ENCODE measurements at regions not wholly inside any gene's neighbourhood (a gene's known extent, or its start where the extent isn't known, plus 50 kb on each side); places are given as distances from the start of the nearest gene placed in this dataset.
"Not testable (repeated sequence)": the region's sequence is repeated elsewhere in the genome, so short reads cannot be mapped to it uniquely, and the experiment has no call there.

DNA sequence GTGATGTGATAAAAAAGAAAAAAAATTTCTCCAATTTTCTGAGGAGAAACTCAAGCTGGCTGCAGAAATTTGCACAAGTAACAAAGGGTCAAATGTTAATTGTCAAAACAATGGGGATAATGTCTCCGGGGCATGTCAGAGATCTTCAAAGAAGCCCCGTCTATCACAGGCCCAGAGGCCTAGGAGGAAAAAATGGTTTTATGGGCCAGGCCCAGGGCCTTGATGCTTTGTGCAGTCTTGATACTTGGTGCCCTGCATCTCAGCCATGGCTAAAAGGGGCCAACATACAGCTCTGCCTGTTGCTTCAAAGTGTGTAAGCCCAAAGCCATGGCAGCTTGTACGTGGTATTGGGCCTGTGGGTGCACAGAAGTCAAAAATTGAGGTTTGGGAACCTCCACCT lies 961.0 kb downstream of the FAM133A start:
- DNase-seq = no peak

DNA sequence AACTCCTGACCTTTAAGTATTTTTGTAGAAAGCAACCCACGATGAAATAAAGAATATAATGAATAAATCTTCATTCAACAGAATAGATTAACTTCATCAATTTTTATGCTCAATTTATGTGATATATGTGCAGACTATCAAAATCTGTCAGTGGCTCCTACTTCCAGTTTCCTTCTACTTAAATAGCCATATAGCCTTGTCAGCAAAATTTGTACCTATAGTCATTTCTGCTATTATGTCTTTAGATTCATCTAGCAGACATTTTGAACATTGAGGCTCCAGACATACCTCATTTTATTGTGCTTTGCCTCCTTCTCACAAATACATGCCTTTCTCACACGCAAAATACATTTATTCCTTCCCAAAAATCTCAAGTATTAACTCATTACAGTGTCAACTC lies 971.7 kb downstream of the FAM133A start:
- no peak for DNase-seq

DNA sequence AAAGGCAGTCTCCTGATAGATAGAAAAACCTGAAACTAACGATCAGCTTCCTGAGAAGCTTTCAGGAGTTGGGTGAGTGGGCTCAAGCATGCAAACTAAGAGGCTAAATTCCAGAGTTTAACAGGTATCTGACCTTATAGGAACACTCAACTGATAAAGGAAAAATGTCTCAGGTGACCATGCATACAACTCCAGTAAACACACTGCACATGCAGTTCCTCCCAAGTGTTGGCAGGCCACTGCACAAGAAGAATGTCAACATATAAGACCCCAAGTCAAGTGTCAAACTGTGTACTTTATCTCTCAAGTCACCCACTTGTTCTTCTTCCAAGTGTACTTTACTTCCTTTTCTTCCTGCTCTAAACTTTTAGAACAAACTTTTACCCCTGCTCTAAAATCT lies 981.2 kb downstream of the FAM133A start:
- DNase-seq = no peak

DNA sequence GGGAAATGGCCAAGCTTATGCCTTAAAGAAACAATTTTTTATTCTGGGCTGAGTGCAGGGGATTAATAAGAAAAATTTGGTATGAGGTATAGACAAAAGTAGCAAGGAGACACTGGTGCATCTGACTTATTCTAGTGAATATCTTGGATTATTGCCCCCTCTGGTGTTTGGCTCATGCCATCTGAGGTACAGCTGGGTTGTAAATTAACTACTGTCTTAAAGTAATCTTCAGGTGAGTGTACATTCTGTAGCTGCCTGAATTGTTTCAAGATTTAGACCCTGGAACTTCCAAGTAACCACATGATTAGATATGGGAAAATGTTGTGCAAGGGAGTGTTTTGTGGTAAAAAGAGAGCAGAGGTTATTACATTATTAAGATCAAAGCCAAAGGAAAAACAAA lies 988.7 kb downstream of the FAM133A start:
- DNase-seq = no peak

DNA sequence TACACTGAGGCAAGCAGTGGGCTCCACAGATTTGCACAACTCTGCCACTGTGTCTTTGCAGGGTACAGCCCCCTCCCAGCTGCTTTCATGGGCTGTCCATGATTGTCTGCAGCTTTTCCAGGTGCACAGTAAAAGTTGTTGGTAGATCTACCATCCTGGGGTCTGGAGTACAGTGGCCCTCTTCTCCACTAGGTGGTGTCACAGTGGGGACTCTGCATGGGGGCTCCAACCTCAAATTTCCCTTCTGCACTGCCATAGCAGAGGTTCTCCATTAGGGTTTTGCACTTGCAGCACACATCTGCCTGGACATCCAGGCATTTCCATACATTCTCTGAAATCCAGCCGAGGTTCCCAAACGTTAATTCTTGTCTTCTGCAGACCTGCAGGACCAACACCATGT lies 1002.3 kb downstream of the FAM133A start:
- no peak for DNase-seq

DNA sequence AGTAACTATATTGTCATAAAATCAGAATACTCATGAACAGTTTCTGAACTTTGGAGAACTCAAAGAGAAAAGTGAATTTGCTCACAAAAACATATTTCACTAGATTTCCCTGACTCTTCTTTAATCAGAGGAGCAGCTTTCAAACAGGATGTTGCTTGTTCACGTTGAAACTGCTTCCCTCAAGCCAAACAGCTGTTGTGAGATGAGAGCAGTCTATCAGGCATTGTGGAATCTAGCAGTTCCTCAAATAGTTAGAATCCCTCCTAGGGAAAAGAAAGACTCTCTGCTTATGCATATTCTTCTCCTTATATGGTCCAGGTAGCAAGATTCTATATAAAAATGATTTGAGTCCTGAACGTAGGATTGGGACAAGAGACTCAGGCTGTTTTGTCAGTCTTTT lies 1012.1 kb downstream of the FAM133A start:
- no peak for DNase-seq

DNA sequence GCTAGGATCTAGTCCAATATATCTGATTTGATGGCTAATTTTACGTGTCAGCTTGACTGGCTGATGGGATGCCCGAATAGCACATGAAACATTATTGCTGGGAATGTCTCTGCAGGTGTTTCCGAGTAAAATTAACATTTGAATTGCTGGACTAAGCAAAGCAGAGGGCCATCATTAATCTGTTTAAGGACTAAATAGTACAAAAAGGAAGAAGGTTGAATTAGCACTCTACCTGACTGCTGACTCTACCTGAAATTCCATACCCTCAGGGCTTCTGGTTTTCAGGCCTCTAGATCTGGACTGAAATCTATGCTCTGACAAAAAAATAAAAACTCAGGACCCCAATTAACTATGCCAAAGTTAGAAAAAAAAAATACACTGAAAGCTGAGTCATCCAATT lies 1021.9 kb downstream of the FAM133A start:
- no peak for DNase-seq

DNA sequence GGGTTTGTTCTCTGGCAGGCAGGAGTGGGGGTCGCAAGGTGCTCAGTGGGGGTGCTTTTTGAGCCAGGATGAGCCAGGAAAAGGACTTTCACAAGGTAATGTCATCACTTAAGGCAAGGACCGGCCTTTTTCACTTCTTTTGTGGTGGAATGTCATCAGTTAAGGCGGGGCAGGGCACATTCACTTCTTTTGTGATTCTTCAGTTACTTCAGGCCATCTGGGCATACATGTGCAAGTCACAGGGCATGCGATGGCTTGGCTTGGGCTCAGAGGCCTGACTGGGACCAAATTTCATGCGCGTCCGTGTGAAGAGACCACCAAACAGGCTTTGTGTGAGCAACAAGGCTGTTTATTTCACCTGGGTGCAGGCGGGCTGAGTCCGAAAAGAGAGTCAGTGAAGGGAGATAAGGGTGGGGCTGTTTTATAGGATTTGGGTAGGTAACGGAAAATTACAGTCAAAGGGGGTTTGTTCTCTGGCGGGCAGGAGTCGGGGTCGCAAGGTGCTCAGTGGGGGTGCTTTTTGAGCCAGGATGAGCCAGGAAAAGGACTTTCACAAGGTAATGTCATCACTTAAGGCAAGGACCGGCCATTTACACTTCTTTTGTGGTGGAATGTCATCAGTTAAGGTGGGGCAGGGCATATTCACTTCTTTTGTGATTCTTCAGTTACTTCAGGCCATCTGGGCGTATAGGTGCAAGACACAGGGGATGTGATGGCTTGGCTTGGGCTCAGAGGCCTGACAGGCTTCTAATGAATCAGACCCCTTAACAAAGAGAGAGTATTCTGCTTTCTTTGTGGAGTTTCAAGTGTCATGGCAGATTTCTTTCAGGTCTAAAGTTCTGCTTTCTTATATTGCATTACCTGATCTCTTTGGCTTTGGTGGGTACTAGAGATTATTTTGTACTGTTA lies 1030.6 kb downstream of the FAM133A start:
- DNase-seq = not testable (repeated sequence)

DNA sequence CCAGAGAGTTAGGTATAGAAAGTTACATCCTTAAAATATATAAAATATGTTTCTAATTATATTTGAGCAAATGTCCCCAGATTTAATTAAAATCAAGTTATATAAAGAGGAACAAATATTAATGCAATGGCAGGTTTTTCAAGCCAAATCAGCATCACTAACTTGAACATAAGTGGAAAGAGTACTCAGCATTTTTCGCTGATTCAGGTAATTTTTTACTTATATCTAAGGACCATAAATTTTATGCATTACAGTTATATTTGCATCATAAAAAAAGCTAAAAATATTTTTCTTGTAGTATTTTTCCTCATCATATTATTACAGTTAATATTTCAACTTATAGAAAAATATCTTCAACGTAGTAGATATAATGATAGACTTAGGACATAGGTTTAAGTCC lies 1047.4 kb downstream of the FAM133A start:
- no peak for DNase-seq

DNA sequence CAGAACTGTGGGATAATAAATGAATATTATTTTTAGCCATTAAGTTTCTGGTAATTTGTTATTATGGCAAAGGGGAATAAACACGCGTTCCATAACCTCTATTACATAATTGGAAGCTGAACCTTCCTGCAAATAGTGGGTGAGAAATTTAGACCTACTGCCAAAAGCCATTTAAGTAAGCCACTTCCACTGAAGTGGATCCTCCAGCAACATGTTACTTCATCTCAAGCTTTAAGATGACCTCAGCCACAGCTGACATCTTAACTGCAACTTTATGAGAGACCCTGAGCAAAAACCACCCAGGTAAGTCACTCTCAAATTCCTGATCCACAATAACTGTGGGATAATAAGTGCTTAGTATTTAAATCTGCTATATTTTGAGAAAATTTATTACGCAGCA lies 1048.6 kb downstream of the FAM133A start:
- DNase-seq = no peak

DNA sequence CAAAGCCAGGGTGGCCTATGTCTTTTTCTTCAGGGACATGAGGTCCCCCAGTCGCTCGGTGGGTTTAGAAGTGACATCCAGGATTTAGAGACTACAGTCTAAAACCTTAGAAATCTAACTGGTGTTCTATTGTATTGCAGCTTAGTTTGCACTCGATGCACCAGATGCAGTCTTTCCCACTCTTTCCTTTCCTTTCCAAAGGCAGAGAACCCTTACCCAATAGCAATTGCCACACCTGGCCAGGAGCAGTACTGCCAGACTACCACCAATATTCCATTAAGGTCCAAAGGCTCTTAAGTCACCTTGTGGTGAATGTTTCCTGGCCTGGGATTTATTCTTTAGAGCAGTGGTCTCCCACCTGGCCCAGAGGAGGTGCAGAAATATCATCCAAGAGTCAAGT lies 1068.8 kb downstream of the FAM133A start:
- DNase-seq = no peak

DNA sequence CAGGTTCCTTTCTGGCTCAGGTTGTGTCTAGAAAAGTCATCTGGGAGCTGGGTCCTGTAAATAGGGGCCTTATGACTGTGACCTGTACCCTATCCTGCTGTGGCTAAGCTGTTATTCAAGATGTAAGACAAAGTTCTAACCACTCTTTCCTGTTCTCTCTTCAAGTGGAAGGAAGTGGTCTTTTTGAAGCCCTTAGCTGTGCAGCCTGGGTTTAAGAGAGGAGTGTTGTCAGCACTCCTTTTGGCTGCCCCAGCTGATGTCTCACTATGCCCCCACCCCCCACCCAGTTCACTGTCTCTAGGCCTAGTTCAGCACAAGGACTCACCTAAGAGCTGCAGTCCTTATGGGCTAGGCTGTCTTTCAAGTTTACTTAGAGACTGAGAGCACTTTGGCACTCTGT lies 1069.5 kb downstream of the FAM133A start:
- no peak for DNase-seq

DNA sequence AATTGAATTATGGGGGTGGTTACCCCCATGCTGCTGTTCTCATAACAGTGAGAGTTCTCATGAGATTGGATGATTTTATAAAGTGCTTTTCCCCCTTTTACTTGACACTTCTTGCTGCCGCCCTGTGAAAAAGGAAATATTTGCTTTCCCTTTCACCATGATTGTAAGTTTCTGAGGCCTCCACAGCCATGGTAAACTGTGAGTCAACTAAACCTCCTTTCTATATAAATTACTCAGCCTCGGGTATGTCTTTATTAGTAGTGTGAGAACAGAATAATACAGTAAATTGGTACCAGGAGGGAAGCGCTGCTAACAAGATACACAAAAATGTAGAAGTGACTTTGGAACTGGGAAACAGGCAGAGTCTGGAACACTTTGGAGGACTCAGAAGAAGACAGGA lies 1070.8 kb downstream of the FAM133A start:
- no peak for DNase-seq

DNA sequence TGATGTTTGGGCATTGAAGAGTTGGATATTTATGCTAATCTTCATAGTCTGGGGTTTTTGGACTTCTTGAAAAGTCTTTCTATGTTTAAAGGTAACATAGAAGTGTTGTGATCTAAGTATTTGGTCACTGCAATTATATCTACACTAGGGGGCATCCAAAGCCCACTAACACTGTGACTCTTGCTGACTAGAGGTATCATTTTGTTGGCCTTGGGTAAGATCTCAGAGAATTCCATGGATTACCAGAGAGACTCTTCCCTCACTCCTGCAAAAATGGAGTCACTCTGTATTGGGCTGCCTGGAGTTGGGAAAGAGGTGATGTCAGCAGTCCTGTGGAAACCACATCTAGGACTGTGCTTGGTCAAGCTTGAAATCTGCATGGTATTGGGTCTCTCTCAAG lies 1077.6 kb downstream of the FAM133A start:
- DNase-seq = no peak

DNA sequence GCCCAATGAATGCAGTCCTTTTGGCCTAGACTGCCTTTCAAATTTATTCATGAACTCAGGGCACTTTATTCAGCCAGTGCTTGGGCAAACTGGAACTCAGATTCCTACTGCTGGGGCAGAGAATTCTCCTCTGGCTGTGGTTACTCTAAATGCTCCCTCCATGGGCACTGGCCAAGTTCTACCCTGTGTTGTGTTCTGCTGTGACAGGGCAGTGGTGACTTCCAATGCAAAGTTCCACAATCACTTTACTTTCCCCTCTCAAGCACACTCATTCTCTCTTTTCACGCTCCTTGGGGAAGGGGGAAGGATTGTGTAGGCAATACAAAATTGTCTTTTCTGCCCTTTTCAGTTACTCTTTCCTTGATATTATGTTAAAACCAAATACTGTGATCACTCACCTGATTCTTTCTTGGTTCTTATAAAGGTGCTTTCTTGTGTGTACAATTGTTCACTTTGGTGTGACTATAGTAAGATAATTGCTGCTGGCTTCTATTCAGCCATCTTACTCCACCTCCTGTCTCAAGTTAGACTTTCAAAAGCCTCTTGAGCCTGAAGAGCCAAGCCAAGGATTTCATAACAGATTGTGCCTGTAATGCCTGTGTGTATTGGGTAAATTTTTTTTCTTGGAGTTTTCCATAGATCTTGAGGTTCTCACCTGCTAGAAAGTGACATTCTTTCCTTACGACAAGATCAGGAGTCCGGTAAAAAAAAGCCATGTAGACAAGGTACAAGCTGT lies 1078.6 kb downstream of the FAM133A start:
- DNase-seq = no peak

DNA sequence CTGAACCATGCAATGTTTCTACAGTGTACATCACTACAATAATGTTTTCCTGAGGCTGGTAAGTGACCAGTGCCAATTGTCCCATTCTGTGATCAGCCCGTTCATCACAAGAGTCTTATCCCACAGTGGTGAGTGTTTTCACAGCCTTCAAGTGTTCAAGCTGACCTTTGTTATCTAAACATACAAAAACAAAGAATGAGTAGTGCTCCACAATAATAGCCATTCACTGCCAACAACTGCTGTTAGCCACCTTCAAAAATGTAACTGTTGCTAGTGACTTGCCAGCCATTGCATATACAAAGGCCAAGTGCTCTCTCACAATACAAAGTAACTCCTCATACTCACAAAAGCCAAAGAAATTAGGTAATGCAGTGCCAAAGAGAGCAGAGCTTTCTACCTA lies 1084.1 kb downstream of the FAM133A start:
- no peak for DNase-seq

DNA sequence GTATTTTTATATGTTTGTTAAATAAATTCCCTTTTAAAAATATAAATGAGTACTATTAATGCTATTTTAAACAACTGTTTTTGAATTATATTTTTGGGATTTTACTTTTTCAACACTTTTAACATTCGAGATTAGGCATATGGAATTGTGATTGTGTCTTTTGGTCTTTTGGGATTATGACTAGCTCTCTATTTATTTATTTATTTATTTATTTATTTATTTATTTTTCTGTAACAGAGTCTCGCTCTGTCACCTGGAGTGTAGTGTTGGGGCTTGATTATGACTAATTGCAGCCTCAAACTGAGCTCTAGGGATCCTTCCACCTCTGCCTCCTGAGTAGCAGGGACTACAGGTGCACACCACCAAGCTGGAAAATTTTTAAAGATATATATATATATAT lies 1101.6 kb downstream of the FAM133A start:
- DNase-seq = no peak

DNA sequence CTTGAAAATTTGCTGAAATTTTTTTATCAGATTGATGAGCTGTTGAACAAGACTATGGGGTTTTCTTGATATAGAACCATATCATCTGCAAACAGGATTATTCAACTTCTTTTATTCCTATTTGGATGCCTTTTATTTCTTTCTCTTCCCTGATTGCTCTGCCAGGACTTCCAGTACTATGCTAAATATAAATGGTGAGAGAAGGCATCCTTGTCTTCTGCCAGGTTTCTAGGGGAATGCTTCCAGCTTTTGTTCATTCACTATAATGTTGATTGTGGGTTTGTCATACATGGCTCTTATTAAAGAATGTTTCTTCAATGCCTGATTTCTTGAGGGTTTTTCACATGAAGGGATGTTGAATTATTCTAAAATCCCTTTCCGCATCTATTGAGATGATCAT lies 1139.5 kb downstream of the FAM133A start:
- DNase-seq = no peak

DNA sequence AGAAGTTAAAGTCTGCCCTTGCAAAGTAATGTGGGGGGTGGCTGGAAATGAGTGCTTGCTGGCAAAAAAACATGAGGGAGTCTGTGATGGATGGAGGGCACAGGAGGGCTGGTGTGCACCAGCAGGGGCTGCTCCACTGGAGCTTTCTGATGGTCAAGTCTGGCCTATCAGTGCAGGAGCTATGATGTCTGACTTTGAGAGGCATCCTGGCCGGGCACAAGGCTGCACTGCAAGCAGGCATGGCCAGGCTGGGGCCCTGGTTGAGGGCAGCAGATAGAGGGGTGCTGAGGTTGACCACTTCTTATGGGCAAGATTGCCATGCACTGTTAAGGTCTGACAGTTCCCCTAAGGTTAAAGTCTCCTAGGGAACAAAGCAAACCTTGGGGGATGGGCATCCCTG lies 1140.2 kb downstream of the FAM133A start:
- no peak for DNase-seq

DNA sequence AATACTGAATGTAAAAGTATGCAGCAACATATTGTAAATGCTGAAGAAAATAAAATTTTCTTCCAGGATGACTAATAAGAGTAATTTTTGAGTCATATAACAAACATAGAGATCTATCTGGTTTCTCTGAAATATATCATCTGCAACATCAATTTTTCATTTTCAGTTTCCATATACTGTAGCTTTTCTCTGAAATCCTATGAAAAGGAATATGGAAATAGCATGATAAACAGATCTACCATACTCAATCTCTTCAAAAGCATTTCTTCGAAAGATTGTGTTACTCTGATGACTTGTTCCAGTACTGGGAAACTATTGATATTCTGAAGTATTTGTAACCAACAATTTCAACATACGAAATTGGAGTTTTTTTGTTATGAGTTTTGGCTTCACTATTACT lies 1156.7 kb downstream of the FAM133A start:
- no peak for DNase-seq

DNA sequence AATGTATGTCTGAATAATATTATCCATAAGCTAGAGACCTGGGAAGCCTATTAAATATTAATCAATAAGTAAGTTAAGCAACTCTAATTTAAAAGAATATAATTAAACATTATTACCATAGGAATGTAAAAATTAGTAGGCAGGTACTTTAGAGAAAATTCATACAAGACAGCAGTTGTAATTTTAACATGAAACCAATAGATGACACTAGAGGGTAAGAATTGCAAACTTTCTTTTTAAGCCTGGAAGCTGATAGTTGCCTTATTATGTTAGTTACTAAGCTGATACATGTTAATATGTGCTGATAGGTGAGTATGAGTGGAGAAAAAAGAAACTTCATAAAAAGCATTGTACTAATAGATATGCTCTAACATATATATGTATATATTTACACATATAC lies 1157.4 kb downstream of the FAM133A start:
- DNase-seq = no peak

DNA sequence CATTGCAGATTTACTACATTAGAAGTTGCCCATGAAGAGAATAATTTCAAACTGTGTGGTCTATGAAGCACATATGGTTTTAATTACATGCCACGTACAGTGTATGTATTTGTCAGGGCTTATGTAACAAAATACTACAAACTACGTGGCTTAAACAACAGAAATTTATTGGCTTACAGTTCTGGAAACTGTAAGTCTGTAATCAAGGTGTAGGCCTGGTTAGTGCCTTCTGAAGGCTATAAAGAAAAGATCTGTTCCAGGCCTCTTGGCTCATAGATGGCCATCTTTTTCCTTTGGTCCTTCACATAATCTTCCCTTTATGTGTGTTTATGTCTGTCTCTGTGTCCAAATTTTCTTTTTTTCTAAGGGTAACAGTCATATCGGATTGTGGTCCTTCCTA lies 1160.2 kb downstream of the FAM133A start:
- DNase-seq = peak; percentile 0

DNA sequence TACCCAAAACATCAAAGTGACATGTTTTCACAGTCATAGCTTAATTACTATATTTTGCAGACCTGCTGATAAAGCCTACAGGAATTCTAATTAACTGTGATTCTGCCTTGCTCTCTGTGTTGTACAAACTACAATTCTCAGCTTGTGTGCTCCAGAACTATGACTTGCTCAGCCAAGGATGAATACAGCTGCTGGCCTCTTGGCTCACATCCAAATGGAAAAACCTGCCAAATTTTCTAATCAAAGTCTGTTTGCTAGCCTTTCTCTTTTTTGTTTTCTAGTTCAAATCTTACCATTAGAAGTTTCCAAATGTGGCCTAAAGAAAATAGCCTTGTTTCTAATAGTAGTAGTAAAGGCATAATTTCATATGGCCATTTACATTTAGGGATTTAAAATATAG lies 1176.8 kb downstream of the FAM133A start:
- no peak for DNase-seq

DNA sequence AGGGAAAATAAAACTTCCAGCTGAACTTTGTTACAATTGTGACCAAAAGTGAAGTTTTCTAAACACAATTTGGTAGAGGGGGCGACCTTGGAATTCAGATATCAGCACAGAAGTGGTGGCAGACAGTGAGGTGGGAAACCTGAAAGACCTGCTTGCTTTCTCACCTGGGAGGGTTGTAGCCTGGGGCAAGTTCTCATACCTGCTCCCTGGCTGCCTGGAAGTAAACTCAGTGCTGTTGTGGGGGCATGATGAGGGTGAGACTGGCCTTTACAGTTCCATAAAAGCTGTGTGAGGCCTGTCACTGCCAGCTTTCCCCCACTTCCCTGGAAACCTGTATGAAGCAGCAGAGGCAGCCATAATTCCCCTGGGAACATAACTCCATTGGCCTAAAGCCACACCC lies 1180.2 kb downstream of the FAM133A start:
- no peak for DNase-seq

DNA sequence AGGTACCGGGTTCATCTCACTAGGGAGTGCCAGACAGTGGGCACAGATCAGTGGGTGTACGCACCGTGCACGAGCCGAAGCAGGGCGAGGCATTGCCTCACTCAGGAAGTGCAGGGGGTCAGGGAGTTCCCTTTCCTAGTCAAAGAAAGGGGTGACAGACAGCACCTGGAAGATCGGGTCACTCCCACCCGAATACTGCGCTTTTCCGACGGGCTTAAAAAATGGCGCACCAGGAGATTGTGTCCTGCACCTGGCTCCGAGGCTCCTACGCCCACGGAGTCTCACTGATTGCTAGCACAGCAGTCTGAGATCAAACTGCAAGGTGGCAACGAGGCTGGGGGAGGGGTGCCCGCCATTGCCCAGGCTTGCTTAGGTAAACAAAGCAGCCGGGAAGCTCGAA lies 1188.5 kb downstream of the FAM133A start:
- DNase-seq = not testable (repeated sequence)

All from fibroblast of skin of right quadriceps (primary cell).